Activated CD4-positive, alpha-beta memory T cell treated with anti-CD3 and anti-CD28 coated beads, Interleukin-2, amount 10 ng/mL, durations not matched to agents 7 days and 5 days (primary cell): ENCODE measurements at regions not wholly inside any gene's neighbourhood (a gene's known extent, or its start where the extent isn't known, plus 50 kb on each side); places are given as distances from the start of the nearest gene placed in this dataset.
"Not testable (repeated sequence)": the region's sequence is repeated elsewhere in the genome, so short reads cannot be mapped to it uniquely, and the experiment has no call there.

ENCODE experiments used
- CTCF ChIA-PET: fragments of 350-600 bp; sonication (Branson Sonifier 250); formaldehyde crosslinking; loops from one replicate; lab custom pipeline; 2021; ENCODE audit warnings: antibody characterized with exemption, inconsistent platforms; lab: Charles Lee
- POLR2A ChIA-PET: fragments of 350-600 bp; sonication (Branson Sonifier 250); formaldehyde crosslinking; loops from one replicate; lab custom pipeline; 2021; ENCODE audit warnings: antibody characterized with exemption; lab: Charles Lee
- DNase-seq: peaks from one replicate; pipeline ENCODE4 v3.0.0-alpha.2; 2020
- H3K27ac Mint-ChIP-seq: one replicate; pipeline ENCODE4 v1.8.0; 2021; ENCODE audit warnings: mild to moderate bottlenecking, mixed read lengths
- H3K27me3 Mint-ChIP-seq: one replicate; pipeline ENCODE4 v1.8.0; 2021; ENCODE audit warnings: mixed read lengths
- H3K36me3 Mint-ChIP-seq: one replicate; pipeline ENCODE4 v1.8.0; 2021; ENCODE audit warnings: low read depth, mixed read lengths
- H3K4me1 Mint-ChIP-seq: one replicate; pipeline ENCODE4 v1.8.0; 2021; ENCODE audit warnings: mixed read lengths
- H3K4me3 Mint-ChIP-seq: one replicate; pipeline ENCODE4 v1.8.0; 2021; ENCODE audit warnings: mild to moderate bottlenecking, mixed read lengths
- H3K9me3 Mint-ChIP-seq: one replicate; pipeline ENCODE4 v1.8.0; 2021; ENCODE audit warnings: mixed read lengths

DNA sequence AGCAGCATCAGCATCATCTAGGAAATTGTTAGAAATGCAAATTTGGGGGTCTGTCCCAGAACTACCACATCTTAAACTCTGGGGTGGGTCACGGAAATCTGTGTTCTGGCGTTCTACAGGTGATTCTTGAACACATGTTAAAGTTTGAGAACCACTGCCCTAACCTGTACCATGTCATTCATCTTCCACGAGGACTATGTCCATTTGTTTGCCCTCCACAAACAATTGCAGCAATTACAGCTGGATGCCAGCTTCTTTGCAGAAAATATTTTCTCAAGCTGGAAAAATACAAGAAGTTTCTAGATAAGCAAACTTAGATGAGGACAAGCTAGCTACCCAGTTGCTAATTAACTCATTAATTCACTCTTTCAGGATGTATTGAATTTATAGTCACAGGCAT, 54.1 kb downstream of the MAFB start:
- Mint-ChIP-seq H3K36me3 (no peaks in the 10 kb centered on the region), H3K27ac (no peak overlapping the region), H3K27me3 (no peaks in the 10 kb centered on the region), H3K4me3 (no peak overlapping the region), H3K9me3 (no peaks in the 10 kb centered on the region), H3K4me1 (no peaks in the 10 kb centered on the region)
- CTCF ChIA-PET = no interaction called here
- POLR2A ChIA-PET = no interaction called here
- no peak for DNase-seq

DNA sequence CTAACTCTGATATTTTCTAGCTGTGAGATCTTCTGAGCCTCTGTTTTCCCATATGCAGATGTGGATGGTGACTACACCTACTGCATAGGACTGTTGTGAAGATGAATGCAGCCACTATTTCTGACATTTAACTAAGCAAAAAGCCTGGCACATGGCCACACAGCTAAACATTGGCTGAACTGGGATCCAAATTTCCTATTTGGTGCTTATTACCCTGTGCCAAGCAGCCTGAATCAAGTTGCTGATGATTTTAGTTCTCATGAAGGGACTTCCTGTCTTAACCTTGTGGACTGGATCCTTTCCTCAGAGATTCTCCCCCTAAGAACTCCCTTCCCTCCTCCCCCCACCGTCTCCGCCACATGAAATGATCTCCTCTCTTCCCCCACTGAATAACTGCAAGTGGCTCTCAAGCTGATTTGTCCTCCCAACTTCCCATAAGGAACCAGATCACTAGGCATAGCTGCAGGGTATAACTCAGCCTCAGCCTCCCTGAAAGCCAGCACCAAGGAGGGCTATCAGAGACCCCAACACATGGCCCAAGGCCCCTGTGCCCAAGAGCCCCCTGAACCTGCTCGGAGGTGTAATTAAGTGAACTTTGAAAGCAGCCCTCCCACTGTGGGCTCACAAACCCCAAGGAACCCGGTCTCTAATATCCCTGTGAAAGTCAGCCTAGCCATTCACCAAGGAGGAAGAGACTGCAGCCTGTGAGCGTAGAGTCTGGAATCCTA, 55.7 kb downstream of the MAFB start:
- H3K4me1 Mint-ChIP-seq = no peaks in the 10 kb centered on the region
- H3K4me3 Mint-ChIP-seq = no peak overlapping the region
- no peaks in the 10 kb centered on the region for H3K36me3 Mint-ChIP-seq
- CTCF ChIA-PET = interaction anchor here (0.6 kb wide), 1 partner anchor 681 kb away, joined by 4 read pairs; no protein-coding TSS in a partner anchor
- no peaks in the 10 kb centered on the region for H3K9me3 Mint-ChIP-seq
- no peak overlapping the region for H3K27ac Mint-ChIP-seq
- DNase-seq = no peak
- POLR2A ChIA-PET = no interaction called here
- no peaks in the 10 kb centered on the region for H3K27me3 Mint-ChIP-seq

DNA sequence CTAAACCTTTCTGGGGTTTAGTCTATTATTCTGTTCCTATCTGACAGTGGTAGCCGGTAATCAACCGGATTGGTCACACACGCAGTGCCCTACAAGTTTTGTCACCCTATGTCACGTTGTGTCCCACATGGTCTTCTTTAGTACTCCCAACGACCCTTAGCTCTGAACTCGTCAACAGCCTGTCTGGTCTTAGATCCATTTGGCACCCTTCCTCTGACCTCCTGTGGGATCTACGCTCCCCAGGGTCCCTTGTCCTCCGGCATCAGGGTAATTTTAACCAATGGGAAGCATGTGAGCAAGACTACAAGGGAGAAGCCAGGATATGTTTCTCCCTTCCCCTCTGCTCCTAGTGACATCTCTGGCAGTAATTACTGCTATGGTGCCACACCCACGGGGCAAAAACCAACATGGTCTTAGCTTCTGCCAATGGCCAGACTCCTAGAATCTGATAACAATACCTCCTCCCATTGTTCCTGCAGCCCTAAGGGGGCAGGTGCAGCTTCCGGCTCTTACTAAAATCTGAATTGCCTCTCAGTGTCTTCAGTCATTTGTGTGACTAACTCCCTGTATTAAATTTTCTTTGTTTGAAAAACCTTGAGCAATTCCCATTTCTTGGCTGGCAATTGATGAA, 56.6 kb downstream of the MAFB start:
- ChIA-PET POLR2A (no interaction called here), CTCF (no interaction called here)
- Mint-ChIP-seq H3K4me3 (no peak overlapping the region), H3K27ac (no peak overlapping the region), H3K27me3 (no peaks in the 10 kb centered on the region), H3K9me3 (no peaks in the 10 kb centered on the region), H3K36me3 (no peaks in the 10 kb centered on the region), H3K4me1 (no peaks in the 10 kb centered on the region)
- no peak for DNase-seq

DNA sequence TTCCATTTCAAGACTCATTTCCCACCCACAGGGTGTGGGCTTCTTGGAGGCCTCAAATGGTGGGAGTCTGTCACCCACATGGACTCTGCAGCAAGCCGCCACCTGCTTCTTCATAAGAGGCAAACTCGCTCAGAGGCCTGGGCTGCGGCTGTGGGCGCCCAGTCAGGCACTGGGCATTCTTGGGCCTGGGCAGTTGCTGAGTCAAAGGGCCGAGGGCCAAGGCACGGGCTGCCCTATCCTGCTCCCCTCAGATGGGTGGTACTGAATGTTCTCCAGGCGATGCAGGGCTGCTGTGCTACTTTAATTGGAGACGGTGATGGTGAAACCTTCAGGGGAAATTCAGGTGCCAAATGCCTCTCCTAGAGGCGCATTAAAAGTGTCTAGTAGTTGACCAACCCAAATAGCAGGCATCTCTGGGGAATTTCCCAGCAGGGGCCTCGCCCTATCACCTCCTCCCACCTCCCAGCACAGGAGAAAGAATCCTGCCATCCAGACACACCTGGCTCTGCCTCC, 57.9 kb downstream of the MAFB start:
- POLR2A ChIA-PET = no interaction called here
- CTCF ChIA-PET = no interaction called here
- H3K36me3 Mint-ChIP-seq = no peaks in the 10 kb centered on the region
- no peak overlapping the region for H3K27ac Mint-ChIP-seq
- H3K9me3 Mint-ChIP-seq = no peaks in the 10 kb centered on the region
- DNase-seq = no peak
- H3K27me3 Mint-ChIP-seq = no peaks in the 10 kb centered on the region
- H3K4me3 Mint-ChIP-seq = no peak overlapping the region
- H3K4me1 Mint-ChIP-seq = no peaks in the 10 kb centered on the region

DNA sequence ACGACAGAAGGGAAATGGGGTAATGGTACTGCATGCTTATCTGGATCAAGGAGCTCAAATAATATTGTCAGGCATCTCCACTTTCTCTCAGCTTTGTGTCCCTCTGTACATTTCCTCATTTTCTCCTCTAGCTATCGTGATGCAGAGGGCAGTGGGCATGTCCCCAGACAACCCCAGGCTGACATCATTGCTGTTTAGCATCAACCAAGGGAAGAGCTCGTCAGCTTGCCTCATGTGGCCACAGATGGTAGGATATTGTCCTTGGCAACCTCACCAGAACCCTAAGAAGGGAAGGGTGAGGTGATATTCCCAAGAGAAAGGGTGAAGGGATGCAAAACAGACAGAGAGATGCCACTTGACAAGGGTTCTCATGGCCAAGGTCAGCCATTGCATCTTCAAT, 58.3 kb downstream of the MAFB start:
- Mint-ChIP-seq H3K9me3 (no peaks in the 10 kb centered on the region), H3K27me3 (no peaks in the 10 kb centered on the region), H3K4me3 (no peak overlapping the region), H3K27ac (no peak overlapping the region), H3K4me1 (no peaks in the 10 kb centered on the region), H3K36me3 (no peaks in the 10 kb centered on the region)
- ChIA-PET POLR2A (no interaction called here), CTCF (no interaction called here)
- no peak for DNase-seq

DNA sequence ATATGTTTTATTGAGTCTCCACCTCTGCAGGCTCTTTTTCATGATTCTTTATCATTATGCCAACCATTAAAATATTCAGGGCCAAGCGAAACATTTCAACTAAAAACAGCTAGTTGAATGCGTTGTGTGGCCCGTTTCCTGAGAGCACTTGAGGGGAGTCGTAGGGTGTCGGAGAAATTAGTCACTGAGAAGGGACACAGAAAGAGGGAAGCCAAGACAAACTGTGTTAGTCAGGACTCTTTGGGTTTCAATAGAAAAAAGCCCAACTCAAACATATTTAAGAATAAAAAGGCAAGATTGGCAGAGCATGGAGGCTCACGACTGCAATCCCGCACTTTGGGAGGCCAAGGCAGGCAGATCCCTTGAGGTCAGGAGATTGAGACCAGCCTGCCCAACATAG, 58.9 kb downstream of the MAFB start:
- no peaks in the 10 kb centered on the region for H3K27me3 Mint-ChIP-seq
- no peak overlapping the region for H3K4me3 Mint-ChIP-seq
- no peak overlapping the region for H3K27ac Mint-ChIP-seq
- no peaks in the 10 kb centered on the region for H3K9me3 Mint-ChIP-seq
- DNase-seq = no peak
- CTCF ChIA-PET = no interaction called here
- H3K36me3 Mint-ChIP-seq = no peaks in the 10 kb centered on the region
- POLR2A ChIA-PET = no interaction called here
- no peaks in the 10 kb centered on the region for H3K4me1 Mint-ChIP-seq

DNA sequence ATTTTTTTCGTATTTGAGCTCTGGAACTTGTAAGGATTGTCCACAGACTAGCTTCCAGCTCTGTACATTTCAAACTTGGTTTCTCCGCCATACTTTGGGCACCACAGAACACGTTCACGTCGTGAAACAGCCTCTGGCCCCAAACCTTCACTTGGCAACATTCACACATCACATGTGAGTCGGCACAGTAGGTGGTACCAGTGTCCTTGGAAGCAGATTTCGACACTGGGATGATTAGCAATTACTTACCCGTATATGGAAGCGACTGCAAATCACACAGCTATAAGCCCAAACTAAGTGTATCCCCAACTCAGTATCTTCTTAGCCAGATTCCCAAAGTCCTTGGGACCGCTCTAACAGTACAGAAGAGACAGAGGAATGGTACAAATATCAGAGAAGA, 60.2 kb downstream of the MAFB start:
- H3K27me3 Mint-ChIP-seq = no peaks in the 10 kb centered on the region
- CTCF ChIA-PET = no interaction called here
- no peaks in the 10 kb centered on the region for H3K4me1 Mint-ChIP-seq
- no peak overlapping the region for H3K27ac Mint-ChIP-seq
- POLR2A ChIA-PET = no interaction called here
- no peaks in the 10 kb centered on the region for H3K9me3 Mint-ChIP-seq
- H3K4me3 Mint-ChIP-seq = no peak overlapping the region
- H3K36me3 Mint-ChIP-seq = no peaks in the 10 kb centered on the region
- DNase-seq = no peak

DNA sequence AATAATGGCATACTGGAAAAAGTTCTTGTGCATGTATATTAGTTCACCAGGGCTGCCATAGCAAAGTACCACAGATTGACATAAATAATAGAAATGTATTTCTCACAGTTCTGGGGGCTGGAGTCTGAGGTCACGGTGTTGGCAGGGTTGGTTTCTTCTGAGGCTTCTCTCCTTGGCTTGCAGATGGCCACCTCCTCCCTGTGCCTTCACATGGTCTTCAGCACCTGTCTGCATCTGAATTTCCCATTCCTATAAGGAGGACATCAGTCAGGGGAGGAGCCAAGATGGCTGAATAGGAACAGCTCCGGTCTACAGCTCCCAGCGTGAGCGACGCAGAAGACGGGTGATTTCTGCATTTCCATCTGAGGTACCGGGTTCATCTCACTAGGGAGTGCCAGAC, 70.0 kb downstream of the MAFB start:
- CTCF ChIA-PET, H3K27me3 Mint-ChIP-seq, H3K36me3 Mint-ChIP-seq, H3K4me3 Mint-ChIP-seq, H3K27ac Mint-ChIP-seq, H3K4me1 Mint-ChIP-seq, POLR2A ChIA-PET, DNase-seq, H3K9me3 Mint-ChIP-seq: not testable (repeated sequence)

DNA sequence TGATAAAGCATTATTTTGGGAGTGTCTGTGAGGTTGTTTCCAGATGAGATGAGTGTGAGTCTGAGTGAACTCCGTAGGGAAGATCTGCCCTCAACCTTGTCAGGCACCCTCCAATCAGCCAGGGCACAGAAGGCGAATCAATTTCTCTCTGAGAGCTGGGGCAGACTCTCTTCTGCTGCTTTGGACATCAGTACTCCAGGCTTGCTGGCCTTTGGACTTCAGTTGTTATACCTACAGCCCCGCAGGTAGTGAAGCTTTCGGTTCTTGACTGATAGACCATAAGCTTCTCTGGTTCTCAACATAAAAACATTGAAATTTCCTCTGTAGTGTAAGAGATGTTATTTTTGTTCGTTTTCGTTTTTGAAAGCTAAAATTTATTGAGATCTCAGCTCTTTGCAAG, 71.4 kb downstream of the MAFB start:
- ChIA-PET POLR2A (no interaction called here), CTCF (no interaction called here)
- Mint-ChIP-seq H3K36me3 (no peaks in the 10 kb centered on the region), H3K4me1 (no peaks in the 10 kb centered on the region), H3K27me3 (peaks cover 3% of the 10 kb centered on the region), H3K4me3 (no peak overlapping the region), H3K9me3 (no peaks in the 10 kb centered on the region), H3K27ac (no peak overlapping the region)
- DNase-seq = no peak

DNA sequence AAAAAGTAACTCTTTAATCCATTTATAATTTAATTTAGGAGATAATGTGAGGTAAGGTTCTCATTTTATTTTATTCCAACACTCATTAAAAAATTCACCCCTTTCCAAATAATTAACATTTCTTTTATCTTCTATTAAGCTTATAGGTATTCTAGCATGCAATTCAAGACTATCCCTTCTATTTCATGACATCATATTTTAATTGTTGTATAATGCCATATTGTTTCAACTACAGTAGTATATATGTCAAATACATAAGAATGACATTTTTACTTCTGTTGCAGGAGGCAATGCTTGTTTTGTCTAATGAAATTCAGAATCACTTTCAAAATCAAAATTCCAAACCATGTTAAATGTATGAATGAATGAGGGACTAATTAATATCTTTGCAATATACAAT, 76.2 kb downstream of the MAFB start:
- no peak for DNase-seq
- Mint-ChIP-seq H3K4me1 (no peaks in the 10 kb centered on the region), H3K27me3 (peaks cover 3% of the 10 kb centered on the region), H3K27ac (no peak overlapping the region), H3K9me3 (no peaks in the 10 kb centered on the region), H3K36me3 (no peaks in the 10 kb centered on the region), H3K4me3 (no peak overlapping the region)
- CTCF ChIA-PET = no interaction called here
- POLR2A ChIA-PET = no interaction called here

DNA sequence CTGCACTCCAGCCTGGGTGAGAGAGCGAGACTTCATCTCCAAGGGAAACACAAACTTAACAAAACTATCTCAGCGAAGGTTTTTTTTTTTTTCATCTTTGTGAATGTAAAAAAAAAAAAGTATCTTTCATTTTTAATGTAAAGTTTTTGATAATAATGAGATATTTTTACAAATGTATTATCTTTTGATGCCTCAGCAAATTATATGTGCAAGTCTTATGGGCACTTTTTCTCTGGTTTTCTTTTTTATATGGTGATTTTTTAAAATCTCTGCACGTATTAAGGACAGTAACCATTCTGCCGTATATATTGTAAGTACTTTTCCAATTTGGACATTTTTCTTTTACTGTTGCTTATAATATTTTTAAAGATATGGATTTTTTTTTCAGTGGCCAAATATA, 76.8 kb downstream of the MAFB start:
- H3K4me1 Mint-ChIP-seq = no peaks in the 10 kb centered on the region
- POLR2A ChIA-PET = no interaction called here
- DNase-seq = no peak
- H3K4me3 Mint-ChIP-seq = no peak overlapping the region
- CTCF ChIA-PET = no interaction called here
- H3K36me3 Mint-ChIP-seq = no peaks in the 10 kb centered on the region
- no peaks in the 10 kb centered on the region for H3K27me3 Mint-ChIP-seq
- no peak overlapping the region for H3K27ac Mint-ChIP-seq
- H3K9me3 Mint-ChIP-seq = no peaks in the 10 kb centered on the region

DNA sequence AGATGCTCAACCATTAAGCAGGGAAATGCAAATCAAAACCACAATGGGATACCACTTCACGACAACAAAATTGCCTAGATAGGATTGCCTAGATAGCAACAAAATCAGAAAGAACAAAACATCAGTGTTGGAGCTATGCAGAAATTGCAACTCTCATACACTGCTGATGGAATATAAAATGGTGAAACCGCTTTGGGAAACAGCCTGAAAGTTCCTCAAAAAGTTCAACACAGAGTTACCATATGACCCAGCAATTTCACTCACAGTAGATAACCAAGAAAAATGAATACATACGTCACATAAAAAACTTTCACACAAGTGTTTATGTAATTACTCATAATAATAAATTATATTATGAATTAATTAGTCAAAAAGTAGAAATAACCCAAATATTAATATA, 78.3 kb downstream of the MAFB start:
- no peak overlapping the region for H3K27ac Mint-ChIP-seq
- H3K27me3 Mint-ChIP-seq = no peaks in the 10 kb centered on the region
- no peak overlapping the region for H3K4me3 Mint-ChIP-seq
- no peaks in the 10 kb centered on the region for H3K9me3 Mint-ChIP-seq
- POLR2A ChIA-PET = no interaction called here
- no peak for DNase-seq
- CTCF ChIA-PET = no interaction called here
- H3K36me3 Mint-ChIP-seq = no peaks in the 10 kb centered on the region
- H3K4me1 Mint-ChIP-seq = no peaks in the 10 kb centered on the region

DNA sequence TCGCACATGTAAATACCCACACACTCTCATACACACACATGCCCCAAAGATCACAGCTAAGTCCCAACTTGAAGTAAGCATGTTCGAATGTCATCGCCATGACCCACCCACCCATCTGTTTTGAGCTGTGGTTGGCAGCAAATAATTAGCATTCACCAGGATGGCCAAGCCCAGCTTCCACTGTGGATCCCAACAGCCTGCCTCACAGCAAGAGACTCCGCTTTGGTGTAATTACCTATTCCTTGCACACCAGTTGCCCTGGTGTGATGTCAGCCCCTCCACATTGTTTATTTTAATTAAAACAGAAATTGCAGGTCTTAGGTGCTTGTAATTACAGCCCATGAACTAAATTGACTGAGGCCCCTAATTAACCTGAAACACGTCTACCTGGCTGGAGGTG, 81.1 kb downstream of the MAFB start:
- Mint-ChIP-seq H3K4me1 (no peaks in the 10 kb centered on the region), H3K27me3 (no peaks in the 10 kb centered on the region), H3K27ac (no peak overlapping the region), H3K9me3 (no peaks in the 10 kb centered on the region), H3K4me3 (no peak overlapping the region), H3K36me3 (no peaks in the 10 kb centered on the region)
- CTCF ChIA-PET = no interaction called here
- no peak for DNase-seq
- POLR2A ChIA-PET = no interaction called here

DNA sequence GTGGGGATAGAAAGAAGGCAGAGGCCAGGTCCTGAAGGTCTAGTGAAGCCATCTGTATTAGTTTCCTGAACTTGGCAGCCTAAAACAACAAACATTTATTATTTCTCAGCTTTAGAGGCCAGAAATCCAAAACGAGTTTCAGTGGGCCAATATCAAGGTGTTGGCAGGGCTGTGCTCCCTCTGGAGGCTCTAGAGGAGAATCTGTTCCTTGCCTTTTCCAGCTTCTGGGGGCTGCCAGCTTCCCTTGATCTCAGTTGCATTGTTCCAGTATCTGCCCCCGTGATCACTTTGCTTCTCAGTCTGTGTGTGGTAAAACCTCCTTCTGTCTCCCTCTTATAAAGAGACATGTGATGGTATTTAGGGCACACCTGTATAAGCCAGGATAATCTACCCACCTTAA, 82.4 kb downstream of the MAFB start:
- Mint-ChIP-seq H3K27ac (no peak overlapping the region), H3K27me3 (no peaks in the 10 kb centered on the region), H3K9me3 (no peaks in the 10 kb centered on the region), H3K36me3 (no peaks in the 10 kb centered on the region), H3K4me1 (no peaks in the 10 kb centered on the region), H3K4me3 (no peak overlapping the region)
- CTCF ChIA-PET = no interaction called here
- POLR2A ChIA-PET = no interaction called here
- DNase-seq = no peak
